GM12878 (cell line): ENCODE measurements at regions not wholly inside any gene's neighbourhood (a gene's known extent, or its start where the extent isn't known, plus 50 kb on each side); places are given as distances from the start of the nearest gene placed in this dataset.

ENCODE experiments used
- ATAC-seq: fragments of 200-7000 bp; cut with Tn5 transposase; 3 replicates; pipeline ENCODE4 v1.9.1; 2020; ENCODE audit warnings: mild to moderate bottlenecking, moderate library complexity
- BruUV-seq: library from RNA; stranded (reverse); fragments of 400-500 nt; replicated peaks from 2 replicates; lab custom pipeline; 2021; lab: Mats Ljungman, UMichigan
- CTCF ChIA-PET: fragments of 300-600 bp; sonication (Branson Sonifier 250); formaldehyde crosslinking; extraction: SDS; loops from one replicate; lab custom pipeline; 2021; ENCODE audit warnings: inconsistent platforms; lab: Yijun Ruan, JAX
- POLR2A ChIA-PET: fragments of 350-600 bp; formaldehyde crosslinking; extraction: SDS; loops from one replicate; lab custom pipeline; 2021; ENCODE audit warnings: inconsistent platforms; lab: Charles Lee
- RAD21 ChIA-PET: fragments of 300-600 bp; sonication (Branson Sonifier 250); formaldehyde crosslinking; loops from one replicate; lab custom pipeline; 2023; ENCODE audit warnings: antibody characterized with exemption; ENCODE audit not compliant: unreplicated experiment; lab: Charles Lee
- SMC1A ChIA-PET: fragments of 300-600 bp; sonication (Branson Sonifier 250); formaldehyde crosslinking; loops from one replicate; lab custom pipeline; 2023; ENCODE audit not compliant: unreplicated experiment, uncharacterized antibody; lab: Charles Lee
- DNase-seq: peaks from one replicate; pipeline ENCODE4 v3.0.0-alpha.2; 2011; ENCODE audit warnings: low read depth, low spot score
- FAIRE-seq: peaks from 3 replicates; lab custom pipeline; 2011; peaks lifted over from hg19 to GRCh38; lab: Jason Lieb, UNC
- H2AFZ ChIP-seq: 2 replicates; pipeline ENCODE4 v1.6.0; 2011; ENCODE audit warnings: low read depth, low read length, control low read depth; ENCODE audit not compliant: control insufficient read depth
- H3K27ac ChIP-seq: 2 replicates; pipeline ENCODE4 v1.5.1; 2011; ENCODE audit warnings: control low read depth; ENCODE audit not compliant: control insufficient read depth, insufficient read depth
- H3K27me3 ChIP-seq, 2 experiments: replicated peaks in 1 of 2; 2 replicates each; pipeline versions ENCODE4 v1.6.0 to v1.6.1; 2011; ENCODE audit warnings: low read length in 1 of 2; ENCODE audit not compliant: control insufficient read depth in 2 of 2, insufficient read depth in 2 of 2
- H3K36me3 ChIP-seq, 2 experiments: 2 replicates each; pipeline ENCODE4 v1.5.1; 2011; ENCODE audit warnings: low read length in 1 of 2; ENCODE audit not compliant: control insufficient read depth in 2 of 2, insufficient read depth in 2 of 2
- H3K4me1 ChIP-seq: 2 replicates; pipeline ENCODE4 v1.6.1; 2011; ENCODE audit warnings: mild to moderate bottlenecking, low read length, moderate library complexity, mixed read lengths; ENCODE audit not compliant: control insufficient read depth, insufficient read depth
- H3K4me2 ChIP-seq: 2 replicates; pipeline ENCODE4 v1.6.0; 2011; ENCODE audit warnings: control low read depth; ENCODE audit not compliant: control insufficient read depth, insufficient read depth
- H3K4me3 ChIP-seq: fragments of 200-600 bp; sonication (generic); 2 replicates; pipeline ENCODE4 v1.5.1; 2016
- H3K79me2 ChIP-seq: 2 replicates; pipeline ENCODE4 v1.6.0; 2011; ENCODE audit warnings: low read length; ENCODE audit not compliant: control insufficient read depth, insufficient read depth
- H3K9ac ChIP-seq: 2 replicates; pipeline ENCODE4 v1.8.0; 2011; ENCODE audit warnings: low read length, control low read depth, mixed read lengths; ENCODE audit not compliant: control insufficient read depth, insufficient read depth
- H3K9me3 ChIP-seq: replicated peaks from 3 replicates; pipeline ENCODE4 v1.5.1; 2011; ENCODE audit warnings: mild to moderate bottlenecking, low read length; ENCODE audit not compliant: control insufficient read depth, insufficient read depth
- H4K20me1 ChIP-seq: 2 replicates; pipeline ENCODE4 v1.6.0; 2011; ENCODE audit not compliant: control insufficient read depth, insufficient read depth
- ATF3 ChIP-seq: IDR thresholded peaks from 2 replicates; pipeline ENCODE4 v1.6.1; 2011; ENCODE audit warnings: low read depth, mild to moderate bottlenecking, low read length, moderate library complexity, borderline replicate concordance; ENCODE audit errors: extremely low read depth
- EED ChIP-seq: sonication (generic); IDR thresholded peaks from 2 replicates; pipeline ENCODE4 v1.6.1; 2016; ENCODE audit warnings: antibody characterized with exemption, low read depth
- IKZF1 ChIP-seq: fragments of 450-650 bp; conservative IDR thresholded peaks from 2 replicates; pipeline ENCODE4 v1.6.1; 2017; ENCODE audit warnings: antibody characterized with exemption, mild to moderate bottlenecking
- KDM1A ChIP-seq: fragments of 200-600 bp; sonication (generic); IDR thresholded peaks from 2 replicates; pipeline ENCODE4 v1.6.1; 2016; ENCODE audit warnings: borderline replicate concordance
- MTA2 ChIP-seq: fragments of 450-650 bp; IDR thresholded peaks from 2 replicates; pipeline ENCODE4 v1.6.1; 2016; ENCODE audit warnings: low read depth, mild to moderate bottlenecking, moderate library complexity
- MYB ChIP-seq: fragments of 150-350 bp; IDR thresholded peaks from 2 replicates; pipeline ENCODE4 v1.6.1; 2014; ENCODE audit warnings: mild to moderate bottlenecking, low read depth, low read length, borderline replicate concordance
- PBX3 ChIP-seq: IDR thresholded peaks from 2 replicates; pipeline ENCODE4 v1.6.1; 2011; ENCODE audit warnings: mild to moderate bottlenecking, low read depth, low read length, moderate library complexity; ENCODE audit not compliant: insufficient replicate concordance
- POLR2AphosphoS5 ChIP-seq: IDR thresholded peaks from 2 replicates; pipeline ENCODE4 v1.6.1; 2011; ENCODE audit warnings: mild to moderate bottlenecking, low read length, inconsistent platforms
- SUZ12 ChIP-seq: fragments of 200-600 bp; sonication (generic); IDR thresholded peaks from one replicate; pipeline ENCODE4 v1.6.1; 2018; ENCODE audit warnings: antibody characterized with exemption, mild to moderate bottlenecking; ENCODE audit not compliant: unreplicated experiment
- ZBED1 ChIP-seq: IDR thresholded peaks from 2 replicates; pipeline ENCODE4 v1.6.1; 2016; ENCODE audit warnings: borderline replicate concordance
- WGBS: methylation state at CpG from one replicate; pipeline ENCODE4 v1.1.6; 2016; ENCODE audit warnings: low lambda C conversion rate; ENCODE audit not compliant: insufficient replicate concordance, insufficient coverage; ENCODE audit errors: missing lambda C conversion rate; 5-methylcytosine and 5-hydroxymethylcytosine counted together
- in situ Hi-C: fragments of 300-500 bp; cut with MboI; formaldehyde crosslinking; loops from 9 replicates; pipeline ENCODE4 v1.14.3; 2018; ENCODE audit warnings: mixed read lengths
- intact Hi-C: fragments of 100-400 bp; cut with micrococcal nuclease; formaldehyde crosslinking; loops from one replicate; pipeline ENCODE4 v1.14.2; 2022; ENCODE audit not compliant: unreplicated experiment

- no peak for DNase-seq
- H4K20me1 ChIP-seq: 0 out of 2 replicates have a peak, but pooled peaks cover 2% of the 10 kb centered on the region
- TF ChIP-seq POLR2AphosphoS5 (no peak), ZBED1 (no peak), ATF3 (no peak), PBX3 (no peak), IKZF1 (no peak), SUZ12 (no peak), EED (no peak), KDM1A (no peak), MTA2 (no peak), MYB (no peak)
- TF ChIP-seq, all 136 proteins: peak for 0
- Histone ChIP-seq H3K79me2 (no peaks in the 10 kb centered on the region), H3K36me3 (no peaks in the 10 kb centered on the region), H3K9ac (no peak overlapping the region), H3K4me1 (peaks cover 36% of the 10 kb centered on the region), H3K27me3 (0 out of 4 replicates have a peak, but pooled peaks cover 0 to 4% of the 10 kb centered on the region in 2 experiments), H2AFZ (no peak overlapping the region), H3K4me3 (no peak overlapping the region), H3K4me2 (no peak overlapping the region), H3K27ac (no peak overlapping the region), H3K9me3 (no peaks in the 10 kb centered on the region)
- 67% methylated on average over 13 of the region's 13 CpGs for WGBS
- in situ Hi-C loops: no loop called here
- CTCF ChIA-PET: no interaction called here
- POLR2A ChIA-PET: no interaction called here
- no TSS peak for BruUV-seq
- intact Hi-C loops: no loop called here
- ATAC-seq (no peak), FAIRE-seq (no peak)
- RAD21 ChIA-PET: no interaction called here
- SMC1A ChIA-PET: no interaction called here
Observed at GRCh38 chr9:96154081-96154480, 147.9 kb downstream of the HSD17B3 start.
